Motor neuron (in vitro differentiated cells): ENCODE measurements at regions not wholly inside any gene's neighbourhood (a gene's known extent, or its start where the extent isn't known, plus 50 kb on each side); places are given as distances from the start of the nearest gene placed in this dataset.
"Not testable (repeated sequence)": the region's sequence is repeated elsewhere in the genome, so short reads cannot be mapped to it uniquely, and the experiment has no call there.

Source experiments
- ATAC-seq, 8 experiments: fragments of 200-7000 bp; cut with Tn5 transposase; replicated peaks in 6 of 8; 2 replicates each; pipeline ENCODE4 v1.8.0; 2021; ENCODE audit warnings: mild to moderate bottlenecking in 8 of 8, moderate library complexity in 8 of 8
- H3K27ac ChIP-seq, 2 donors: fragments of 250-450 bp; sonication (Bioruptor Pico); 2 replicates each; pipeline ENCODE4 v1.9.0; 2021; ENCODE audit warnings: antibody characterized with exemption in 2 of 2, mild to moderate bottlenecking in 2 of 2, moderate library complexity in 1 of 2
- H3K4me1 ChIP-seq, 2 donors: fragments of 250-450 bp; sonication (Bioruptor Pico); replicated peaks in 1 of 2; 2 replicates each; pipeline ENCODE4 v1.6.1; 2021; ENCODE audit warnings: antibody characterized with exemption in 2 of 2, mild to moderate bottlenecking in 2 of 2, moderate library complexity in 1 of 2
- H3K4me3 ChIP-seq, 5 donors: fragments of 250-450 bp; sonication (Bioruptor Pico); 2 replicates each; pipeline ENCODE4 v1.9.0; 2021; ENCODE audit warnings: antibody characterized with exemption in 5 of 5, mild to moderate bottlenecking in 5 of 5, moderate library complexity in 4 of 5
- WGBS, 10 experiments: fragments of 450-650 bp; shearing (Covaris generic); methylation state at CpG; one replicate each; pipeline ENCODE4 v1.0.0; 2022; 5-methylcytosine and 5-hydroxymethylcytosine counted together
- in situ Hi-C, 9 experiments: fragments of 400-800 bp; cut with MboI; loops; one replicate each; pipeline ENCODE4 v1.15.0; 2021; ENCODE audit warnings: low sequenced_read_pairs in 9 of 9, low pct_unique_long_range_greater_than_20kb in 2 of 9; ENCODE audit not compliant: unreplicated experiment in 9 of 9

DNA sequence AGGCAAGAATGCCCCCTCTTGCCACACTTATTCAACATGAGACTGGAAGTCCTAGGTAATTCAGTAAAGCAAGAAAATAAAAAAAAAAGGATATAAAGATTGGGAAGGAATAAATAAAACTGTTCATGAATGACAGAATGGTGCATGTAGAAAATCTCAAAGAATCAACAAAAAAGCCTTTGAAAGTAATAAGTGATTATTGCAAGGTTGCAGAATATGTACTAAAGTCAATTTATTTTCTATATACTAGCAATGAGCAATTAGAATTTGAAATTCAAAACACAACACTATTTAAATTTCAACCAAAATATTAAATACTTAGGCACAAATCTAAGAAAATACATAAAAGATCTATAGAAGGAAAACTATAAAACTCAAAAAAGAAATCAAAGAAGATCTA, 58.6 kb downstream of the MAGEA10 start:
- no peak for ATAC-seq
- no peak overlapping the region for H3K4me3 ChIP-seq
- in situ Hi-C loops, result no loop called here
- H3K4me1 ChIP-seq, result no peaks in the 10 kb centered on the region
- H3K27ac ChIP-seq, result no peak overlapping the region

DNA sequence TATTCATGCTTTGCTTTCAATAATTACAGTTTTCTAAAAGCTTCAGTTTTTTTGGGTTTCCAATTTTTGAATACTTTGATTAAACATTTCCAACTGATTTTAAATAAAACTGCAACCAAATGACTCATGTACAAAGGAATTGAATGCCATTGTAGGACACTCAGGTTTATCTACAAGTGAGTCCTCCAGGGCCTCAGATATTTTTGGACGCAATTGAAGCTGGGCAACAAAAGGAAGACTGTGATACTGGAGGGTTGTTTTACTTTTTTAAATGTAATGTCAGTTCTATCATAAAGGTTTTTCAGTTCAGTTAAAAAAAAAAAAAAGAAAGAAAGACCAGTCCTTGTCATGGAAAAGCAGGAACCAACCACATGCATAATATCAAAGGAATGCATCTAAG, 64.2 kb downstream of the MAGEA10 start:
- Histone ChIP-seq H3K4me1 (no peaks in the 10 kb centered on the region), H3K4me3 (no peak overlapping the region), H3K27ac (no peak overlapping the region)
- in situ Hi-C loops, result no loop called here
- no peak for ATAC-seq
- WGBS, 10 experiments, result 23 to 100% (median 92%) methylated on average over 1 of the region's 1 CpG; no CpG with 5 or more reads in 6 of the 10 experiments

DNA sequence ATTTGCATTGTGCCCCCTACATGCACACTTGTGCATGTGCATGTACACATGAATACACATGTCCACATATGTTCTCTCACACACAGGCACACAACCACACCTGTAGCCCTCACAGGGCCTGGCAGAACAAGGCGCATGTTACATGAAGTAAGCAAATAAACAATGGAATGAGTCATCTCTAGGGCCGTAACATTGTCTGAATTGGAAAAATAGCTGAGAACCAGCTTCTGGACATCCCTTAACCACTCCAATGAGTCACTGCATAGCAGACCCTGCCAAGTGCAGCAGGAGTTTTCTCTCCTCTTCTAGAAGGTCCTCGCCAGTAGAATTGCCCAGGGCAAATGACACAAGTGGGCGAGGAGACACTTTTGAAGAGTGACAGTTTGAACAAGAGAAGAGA, 66.1 kb downstream of the MAGEA10 start:
- 0 to 75% (median 35%) methylated on average over 1 to 3 of the region's 4 CpGs; no CpG with 5 or more reads in 5 of the 10 experiments for WGBS, 10 experiments
- in situ Hi-C loops, result no loop called here

DNA sequence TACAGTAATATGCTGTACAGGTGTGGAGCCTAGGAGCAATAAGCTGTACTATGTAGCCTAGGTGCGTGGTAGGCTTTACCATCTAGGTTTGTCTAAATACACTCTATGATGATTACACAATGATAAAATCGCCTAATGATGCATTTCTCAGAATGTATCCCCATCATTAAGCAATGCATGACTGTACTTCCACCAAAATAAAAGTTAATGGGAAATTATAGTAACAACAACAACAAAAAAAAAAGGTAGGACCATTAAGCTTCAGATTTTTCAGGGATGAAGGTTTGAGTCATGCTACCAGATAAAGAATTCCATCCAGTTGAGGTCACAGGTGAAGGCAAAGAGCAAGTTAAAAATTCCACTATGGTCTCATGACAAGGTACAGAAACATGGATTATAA, 68.2 kb downstream of the MAGEA10 start:
- WGBS, 10 experiments, result 25 to 89% (median 38%) methylated on average over 1 to 2 of the region's 2 CpGs; no CpG with 5 or more reads in 7 of the 10 experiments
- ATAC-seq, result no peak
- H3K4me3 ChIP-seq, result no peak overlapping the region
- no peaks in the 10 kb centered on the region for H3K4me1 ChIP-seq
- in situ Hi-C loops, result no loop called here
- H3K27ac ChIP-seq, result no peak overlapping the region

More for the DNA sequence above, 66.1 kb downstream of the MAGEA10 start:
- Histone ChIP-seq H3K4me3 (no peak overlapping the region), H3K27ac (no peak overlapping the region), H3K4me1 (no peaks in the 10 kb centered on the region)
- ATAC-seq, result peak in 3 of 8 experiments; percentile 22 to 99 (median 90)

DNA sequence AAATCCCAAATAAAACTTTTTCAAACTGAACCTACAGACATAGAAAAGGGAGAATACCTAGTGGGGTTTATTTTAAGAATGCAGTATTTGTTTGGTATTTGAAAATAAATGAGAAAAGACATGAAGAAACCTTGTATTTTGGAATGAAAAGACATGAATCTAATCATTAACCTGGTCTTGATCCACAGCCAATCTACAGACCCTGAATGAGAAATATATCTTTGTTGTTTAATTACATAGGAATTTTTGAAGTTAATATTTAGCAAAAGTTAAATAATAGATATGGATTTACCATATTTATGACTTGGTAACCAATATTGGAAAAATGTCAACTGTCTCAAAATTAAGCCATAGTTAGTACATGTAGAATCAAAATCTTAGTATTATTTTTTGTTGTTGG, 76.8 kb downstream of the MAGEA10 start:
- Histone ChIP-seq H3K4me3 (no peak overlapping the region), H3K4me1 (no peaks in the 10 kb centered on the region), H3K27ac (no peak overlapping the region)
- ATAC-seq, result no peak
- in situ Hi-C loops, result no loop called here

DNA sequence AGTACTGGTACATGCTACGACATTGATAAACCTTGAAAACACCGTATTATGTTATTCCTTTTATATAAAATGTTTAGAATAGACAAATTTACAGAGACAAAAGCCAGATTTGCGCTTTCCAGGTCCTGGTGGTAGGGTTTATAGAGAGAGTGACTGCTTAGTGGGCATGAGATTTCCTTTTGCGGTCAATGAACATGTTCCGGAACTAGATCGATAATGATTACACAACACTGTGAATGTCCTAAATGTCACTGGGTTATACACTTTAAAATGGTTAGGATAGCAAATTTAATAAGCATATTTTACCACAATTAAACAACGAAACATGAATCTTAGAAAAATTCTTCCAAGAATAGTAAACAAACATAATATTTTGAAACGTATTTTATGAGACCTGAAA, 77.3 kb downstream of the MAGEA10 start:
- WGBS, 10 experiments, result 27 to 100% (median 48%) methylated on average over 1 to 8 of the region's 8 CpGs
- no peak overlapping the region for H3K4me3 ChIP-seq
- no peaks in the 10 kb centered on the region for H3K4me1 ChIP-seq
- no peak overlapping the region for H3K27ac ChIP-seq
- ATAC-seq, result no peak
- in situ Hi-C loops, result no loop called here

DNA sequence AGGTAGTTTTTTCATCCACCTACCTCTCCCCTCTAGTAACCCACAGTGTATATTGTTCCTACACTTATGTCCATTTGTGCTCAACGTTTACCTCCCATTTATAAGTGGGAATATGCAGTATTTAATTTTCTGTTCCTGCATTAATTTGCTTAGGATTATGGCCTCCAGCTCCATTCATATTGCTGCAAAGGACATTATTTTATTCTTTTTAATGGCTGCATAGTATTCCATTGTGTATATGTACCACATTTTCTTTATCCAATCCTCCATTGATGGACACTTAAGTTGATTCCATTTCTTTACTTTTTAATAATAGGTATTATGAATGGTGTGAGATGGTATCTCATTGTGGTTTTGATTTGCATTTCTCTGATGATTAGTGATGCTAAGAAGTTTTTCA, 76.1 kb upstream of the GABRE start:
- 0 to 71% (median 14%) methylated on average over 1 of the region's 1 CpG; no CpG with 5 or more reads in 6 of the 10 experiments for WGBS, 10 experiments
- H3K4me1 ChIP-seq, in situ Hi-C loops, ATAC-seq, H3K27ac ChIP-seq, H3K4me3 ChIP-seq: not testable (repeated sequence)

DNA sequence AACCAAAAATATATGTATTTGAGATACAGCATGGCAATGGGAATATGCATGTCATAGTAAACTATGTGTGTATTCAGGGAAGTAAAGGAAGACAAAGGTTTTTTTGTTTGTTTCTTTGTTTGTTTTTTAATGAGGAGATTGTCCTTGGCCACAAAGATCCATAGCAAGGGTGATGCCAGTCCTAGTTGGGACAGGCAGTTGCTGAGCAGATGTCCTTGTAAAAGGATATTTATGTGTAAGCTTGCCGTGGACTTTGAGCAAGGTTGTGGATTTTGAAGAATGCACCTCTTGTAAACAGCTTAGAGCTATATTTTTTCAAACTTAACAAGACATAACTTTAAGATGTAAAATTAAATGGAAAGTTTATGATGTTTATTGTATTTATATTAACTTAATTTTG, 69.9 kb upstream of the GABRE start:
- Histone ChIP-seq H3K27ac (no peak overlapping the region), H3K4me3 (no peak overlapping the region), H3K4me1 (no peaks in the 10 kb centered on the region)
- in situ Hi-C loops, result no loop called here
- ATAC-seq, result no peak
- WGBS, 10 experiments, result 0 to 100% (median 63%) methylated on average over 1 of the region's 1 CpG; no CpG with 5 or more reads in 6 of the 10 experiments

DNA sequence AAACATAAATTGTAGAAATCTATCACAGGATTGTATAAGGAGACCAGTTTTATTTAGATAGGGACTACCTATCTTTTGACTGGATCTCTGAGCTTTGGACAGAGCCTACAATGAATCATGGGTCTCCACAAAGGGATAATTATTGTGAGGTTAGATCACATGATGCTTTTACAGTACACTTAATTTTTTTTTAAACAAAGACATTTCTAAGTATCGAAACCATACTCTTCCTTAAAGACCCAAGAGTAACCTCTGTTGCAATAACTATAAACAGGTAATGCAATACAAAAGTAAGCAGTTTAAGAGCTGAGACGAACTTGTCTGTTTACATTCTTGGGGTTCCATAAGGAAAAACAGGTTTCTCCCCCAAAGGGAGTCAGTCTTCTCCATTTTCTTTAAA, 64.3 kb upstream of the GABRE start:
- WGBS, 10 experiments, result 0 to 37% (median 20%) methylated on average over 1 to 2 of the region's 2 CpGs; no CpG with 5 or more reads in 5 of the 10 experiments
- ATAC-seq, result no peak
- in situ Hi-C loops, result no loop called here
- no peaks in the 10 kb centered on the region for H3K4me1 ChIP-seq
- no peak overlapping the region for H3K27ac ChIP-seq
- no peak overlapping the region for H3K4me3 ChIP-seq

DNA sequence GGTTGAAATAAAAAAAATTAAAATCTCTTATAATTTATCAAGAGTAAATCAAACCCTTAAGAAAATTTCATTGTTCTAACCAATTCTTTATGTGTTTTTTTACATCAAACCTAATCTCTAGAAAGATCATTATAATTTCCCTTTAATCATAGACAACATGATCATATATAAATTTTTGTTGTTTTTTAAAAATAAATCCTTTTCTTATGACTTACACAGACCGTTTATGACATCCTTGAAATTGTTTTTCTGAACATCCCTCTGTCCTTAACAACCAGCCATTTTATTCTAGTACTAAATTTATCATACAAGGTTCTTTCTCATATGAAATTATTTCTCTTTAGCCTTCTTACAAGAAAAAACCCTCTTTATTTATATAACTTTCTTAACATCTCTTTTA, 62.7 kb upstream of the GABRE start:
- in situ Hi-C loops, result no loop called here
- H3K4me1 ChIP-seq, result no peaks in the 10 kb centered on the region
- no peak for ATAC-seq
- 0 to 71% (median 8%) methylated on average over 1 of the region's 1 CpG; no CpG with 5 or more reads in 3 of the 10 experiments for WGBS, 10 experiments
- no peak overlapping the region for H3K4me3 ChIP-seq
- H3K27ac ChIP-seq, result no peak overlapping the region

DNA sequence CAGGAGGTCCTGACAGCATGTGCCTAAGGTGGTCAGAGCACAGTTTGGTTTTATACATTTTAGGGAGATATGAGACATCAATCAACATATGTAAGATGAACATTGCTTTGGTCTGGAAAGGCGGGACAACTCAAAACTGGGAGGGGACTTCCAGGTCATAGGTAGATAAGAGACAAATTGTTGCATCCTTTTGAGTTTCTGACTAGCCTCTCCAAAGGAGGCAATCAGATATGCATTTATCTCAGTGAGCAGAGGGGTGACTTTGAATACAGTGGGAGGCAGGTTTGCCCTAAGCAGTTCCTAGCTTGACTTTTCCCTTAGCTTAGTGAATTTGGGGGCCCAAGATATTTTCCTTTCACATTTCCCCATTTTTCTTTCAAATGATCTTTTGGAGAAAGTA, 56.9 kb upstream of the GABRE start:
- in situ Hi-C loops, H3K4me3 ChIP-seq, H3K27ac ChIP-seq, H3K4me1 ChIP-seq, ATAC-seq: not testable (repeated sequence)
- 17% methylated on average over 1 of the region's 1 CpG; no CpG with 5 or more reads in 9 of the 10 experiments for WGBS, 10 experiments

DNA sequence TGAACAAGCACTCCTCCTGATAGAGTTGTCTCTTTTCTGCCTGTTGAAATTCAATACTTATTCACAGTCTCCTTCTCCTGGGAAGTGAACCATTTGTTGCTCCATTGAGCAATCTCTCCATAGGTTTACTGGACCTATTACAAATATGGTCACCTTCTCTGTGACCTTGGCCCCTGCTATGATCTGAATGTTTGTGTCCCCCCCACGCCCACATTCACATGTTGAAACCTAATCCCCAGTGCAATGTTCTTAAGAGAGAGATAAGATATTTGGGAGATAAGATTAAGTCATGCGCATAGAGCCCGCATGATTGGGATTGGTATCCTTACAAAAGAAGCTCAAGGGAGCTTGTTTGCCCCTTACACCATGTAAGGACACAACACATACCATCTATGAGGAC, 54.1 kb upstream of the GABRE start:
- WGBS, 10 experiments, result 0 to 89% (median 62%) methylated on average over 1 to 3 of the region's 3 CpGs; no CpG with 5 or more reads in 7 of the 10 experiments
- in situ Hi-C loops, result no loop called here
- no peak for ATAC-seq
- H3K4me3 ChIP-seq, result no peak overlapping the region
- no peak overlapping the region for H3K27ac ChIP-seq
- H3K4me1 ChIP-seq, result no peaks in the 10 kb centered on the region

DNA sequence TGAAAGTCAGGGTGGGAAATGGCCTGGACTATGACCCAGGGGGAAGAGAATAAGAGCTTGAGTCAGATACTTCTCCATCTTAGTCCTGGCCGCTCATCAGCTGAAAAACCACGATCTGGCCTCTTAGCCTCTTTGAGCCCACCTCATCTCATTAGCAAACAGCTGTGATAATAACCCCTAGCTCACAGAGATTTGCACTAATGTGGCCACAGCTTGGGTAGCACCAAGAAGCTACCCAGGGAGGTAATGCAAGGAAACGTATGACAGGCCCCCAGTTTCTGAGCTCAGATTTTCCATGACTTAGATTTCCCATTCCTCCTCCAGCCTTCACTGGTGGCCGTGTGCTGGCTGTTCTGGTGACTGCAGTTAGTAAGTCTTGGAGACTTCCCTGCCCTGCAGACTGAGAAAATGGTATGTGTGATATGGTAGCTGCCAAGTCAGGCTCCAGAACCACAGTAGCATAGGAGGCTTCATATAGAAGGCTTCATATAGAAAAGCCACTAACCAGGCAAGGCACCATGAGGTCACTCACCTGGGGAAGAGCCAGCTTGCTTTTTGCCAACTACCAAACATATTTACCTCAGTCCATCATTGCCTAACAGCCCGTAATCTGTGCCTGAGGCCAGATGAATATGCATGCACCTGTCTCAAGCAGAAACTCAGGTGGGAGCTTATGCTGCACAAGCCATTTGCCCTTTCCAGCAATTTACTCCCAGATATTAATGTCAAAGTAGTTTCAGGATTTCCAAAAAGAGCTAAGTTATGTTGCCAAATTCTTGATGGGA, 51.4 kb upstream of the GABRE start:
- no peak overlapping the region for H3K4me3 ChIP-seq
- 20 to 60% (median 34%) methylated on average over 1 to 2 of the region's 5 CpGs; no CpG with 5 or more reads in 6 of the 10 experiments for WGBS, 10 experiments
- no peaks in the 10 kb centered on the region for H3K4me1 ChIP-seq
- in situ Hi-C loops, result no loop called here
- H3K27ac ChIP-seq, result no peak overlapping the region
- ATAC-seq, result no peak

DNA sequence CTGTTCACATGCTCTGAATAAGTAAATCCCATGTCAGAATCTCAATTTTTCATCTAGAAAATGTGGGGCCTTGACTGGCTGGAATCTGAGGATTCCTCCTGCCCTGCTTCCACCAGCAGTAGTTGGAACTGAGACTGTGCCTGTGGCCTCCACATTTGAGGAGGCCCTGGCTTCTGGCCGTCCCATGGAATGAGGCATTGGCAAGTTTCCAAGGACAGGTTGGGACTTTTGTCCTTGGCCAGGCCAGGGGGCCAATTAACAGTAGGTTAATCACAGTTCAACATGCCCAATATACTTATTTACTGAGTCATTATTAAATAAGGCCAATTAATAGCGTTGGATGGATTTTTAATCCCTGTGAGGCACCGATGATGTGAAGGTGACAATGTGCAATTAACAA, 50.2 kb upstream of the GABRE start:
- H3K4me1 ChIP-seq, result no peaks in the 10 kb centered on the region
- H3K27ac ChIP-seq, result no peak overlapping the region
- no peak for ATAC-seq
- no peak overlapping the region for H3K4me3 ChIP-seq
- WGBS, 10 experiments, result 38 to 100% (median 79%) methylated on average over 1 to 3 of the region's 3 CpGs; no CpG with 5 or more reads in 6 of the 10 experiments
- in situ Hi-C loops, result no loop called here
